A673 (cell line): ENCODE measurements at regions not wholly inside any gene's neighbourhood (a gene's known extent, or its start where the extent isn't known, plus 50 kb on each side); places are given as distances from the start of the nearest gene placed in this dataset.

Source experiments
- EZH2 ChIP-seq: fragments of 200-600 bp; sonication (generic); IDR thresholded peaks from 2 replicates; pipeline ENCODE4 v1.6.1; 2017; ENCODE audit warnings: borderline replicate concordance, low read depth, mild to moderate bottlenecking, mixed read lengths, antibody characterized with exemption, low read length; ENCODE audit not compliant: poor library complexity, severe bottlenecking
- TF ChIP-seq, protein P1 (sequence below): fragments of 300-800, 200-600 bp; sonication (generic); conservative IDR thresholded peaks from 2 replicates; pipeline ENCODE4 v1.5.1; 2017; ENCODE audit warnings: low read depth, mild to moderate bottlenecking, antibody characterized with exemption, low read length, moderate library complexity, mixed read lengths

DNA sequence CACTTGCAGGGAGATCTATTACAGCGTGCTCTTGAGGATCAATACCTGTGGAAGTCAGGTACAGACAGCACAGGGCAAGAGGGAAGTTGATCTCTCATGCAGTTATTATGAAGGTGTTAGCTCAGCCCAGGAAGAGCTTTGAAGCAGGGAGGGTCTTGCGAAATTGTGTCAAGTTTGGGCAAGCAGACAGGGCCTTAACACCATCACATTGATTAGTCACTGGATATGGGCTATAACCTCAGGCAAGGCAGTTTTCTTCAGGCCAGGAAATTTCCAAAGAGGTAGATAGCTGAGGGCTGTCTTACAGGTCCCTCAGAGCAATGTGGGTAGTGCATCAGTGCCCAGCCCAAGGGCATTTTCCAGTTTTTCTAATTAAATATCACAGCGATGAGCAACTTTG lies 643.8 kb downstream of the DHX35 start:
- TF ChIP-seq, protein P1, sequence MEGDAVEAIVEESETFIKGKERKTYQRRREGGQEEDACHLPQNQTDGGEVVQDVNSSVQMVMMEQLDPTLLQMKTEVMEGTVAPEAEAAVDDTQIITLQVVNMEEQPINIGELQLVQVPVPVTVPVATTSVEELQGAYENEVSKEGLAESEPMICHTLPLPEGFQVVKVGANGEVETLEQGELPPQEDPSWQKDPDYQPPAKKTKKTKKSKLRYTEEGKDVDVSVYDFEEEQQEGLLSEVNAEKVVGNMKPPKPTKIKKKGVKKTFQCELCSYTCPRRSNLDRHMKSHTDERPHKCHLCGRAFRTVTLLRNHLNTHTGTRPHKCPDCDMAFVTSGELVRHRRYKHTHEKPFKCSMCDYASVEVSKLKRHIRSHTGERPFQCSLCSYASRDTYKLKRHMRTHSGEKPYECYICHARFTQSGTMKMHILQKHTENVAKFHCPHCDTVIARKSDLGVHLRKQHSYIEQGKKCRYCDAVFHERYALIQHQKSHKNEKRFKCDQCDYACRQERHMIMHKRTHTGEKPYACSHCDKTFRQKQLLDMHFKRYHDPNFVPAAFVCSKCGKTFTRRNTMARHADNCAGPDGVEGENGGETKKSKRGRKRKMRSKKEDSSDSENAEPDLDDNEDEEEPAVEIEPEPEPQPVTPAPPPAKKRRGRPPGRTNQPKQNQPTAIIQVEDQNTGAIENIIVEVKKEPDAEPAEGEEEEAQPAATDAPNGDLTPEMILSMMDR: no peak
- no peak for TF ChIP-seq EZH2
